SU-DHL-6 (cell line): ENCODE measurements at regions not wholly inside any gene's neighbourhood (a gene's known extent, or its start where the extent isn't known, plus 50 kb on each side); places are given as distances from the start of the nearest gene placed in this dataset.

Experiments
- H2AFZ ChIP-seq: fragments of 200-600 bp; sonication (generic); 2 replicates; pipeline ENCODE4 v1.6.1; 2014; ENCODE audit warnings: low read depth, mild to moderate bottlenecking, moderate library complexity, mixed read lengths, antibody characterized with exemption, low read length; ENCODE audit not compliant: severe bottlenecking
- H3F3A ChIP-seq: fragments of 200-600 bp; shearing (Covaris generic); 2 replicates; pipeline ENCODE4 v1.6.0; 2016; ENCODE audit warnings: antibody characterized with exemption, mild to moderate bottlenecking; ENCODE audit not compliant: insufficient read depth
- H3K27ac ChIP-seq: fragments of 200-600 bp; sonication (generic); 2 replicates; pipeline ENCODE4 v1.5.1; 2016; ENCODE audit warnings: low read depth, mild to moderate bottlenecking, low read length, moderate library complexity, mixed read lengths
- H3K27me3 ChIP-seq: fragments of 200-600 bp; sonication (generic), shearing (Covaris generic); 2 replicates; pipeline ENCODE4 v1.6.0; 2014; ENCODE audit warnings: mild to moderate bottlenecking, low read length
- H3K36me3 ChIP-seq: fragments of 200-600 bp; sonication (generic); 2 replicates; pipeline ENCODE4 v1.6.1; 2014; ENCODE audit warnings: mild to moderate bottlenecking, low read length, mixed read lengths
- H3K4me2 ChIP-seq: fragments of 300-600, 200-600 bp; shearing (Covaris generic), sonication (generic); 2 replicates; pipeline ENCODE4 v1.6.0; 2014; ENCODE audit warnings: low read length, low read depth, mild to moderate bottlenecking; ENCODE audit not compliant: poor library complexity, severe bottlenecking
- H3K4me3 ChIP-seq: fragments of 200-600 bp; sonication (generic); 2 replicates; pipeline ENCODE4 v1.5.1; 2014; ENCODE audit warnings: antibody characterized with exemption, low read length, mild to moderate bottlenecking, mixed read lengths; ENCODE audit not compliant: insufficient read depth, poor library complexity, severe bottlenecking
- H3K79me2 ChIP-seq: fragments of 200-600 bp; sonication (generic); 2 replicates; pipeline ENCODE4 v1.6.1; 2014; ENCODE audit warnings: mild to moderate bottlenecking, low read length, moderate library complexity; ENCODE audit not compliant: insufficient read depth
- H3K9ac ChIP-seq: fragments of 200-600 bp; sonication (generic); 2 replicates; pipeline ENCODE4 v1.7.0; 2014; ENCODE audit warnings: mild to moderate bottlenecking, low read length
- H3K9me2 ChIP-seq: fragments of 200-600 bp; sonication (generic); replicated peaks from 2 replicates; pipeline ENCODE4 v1.6.1; 2014; ENCODE audit warnings: low read length; ENCODE audit not compliant: insufficient read depth
- H3K9me3 ChIP-seq: fragments of 200-600 bp; sonication (generic); 2 replicates; pipeline ENCODE4 v1.6.1; 2014; ENCODE audit warnings: low read length, mixed read lengths; ENCODE audit not compliant: insufficient read depth
- H4K20me1 ChIP-seq: fragments of 200-600 bp; sonication (generic); 2 replicates; pipeline ENCODE4 v1.6.1; 2014; ENCODE audit warnings: low read depth, mild to moderate bottlenecking, antibody characterized with exemption, low read length, moderate library complexity, mixed read lengths
- EZH2phosphoT487 ChIP-seq: fragments of 200-600 bp; sonication (generic), shearing (Covaris generic); conservative IDR thresholded peaks from 2 replicates; pipeline ENCODE4 v1.6.1; 2018; ENCODE audit warnings: mild to moderate bottlenecking, antibody characterized with exemption, low read length, moderate library complexity, mixed read lengths
- TF ChIP-seq, protein P1 (sequence below): fragments of 200-600 bp; sonication (generic); IDR thresholded peaks from one replicate; pipeline ENCODE4 v1.5.1; 2017; ENCODE audit warnings: antibody characterized with exemption, mild to moderate bottlenecking, low read length, moderate library complexity; ENCODE audit not compliant: insufficient read depth, poor library complexity, severe bottlenecking

DNA sequence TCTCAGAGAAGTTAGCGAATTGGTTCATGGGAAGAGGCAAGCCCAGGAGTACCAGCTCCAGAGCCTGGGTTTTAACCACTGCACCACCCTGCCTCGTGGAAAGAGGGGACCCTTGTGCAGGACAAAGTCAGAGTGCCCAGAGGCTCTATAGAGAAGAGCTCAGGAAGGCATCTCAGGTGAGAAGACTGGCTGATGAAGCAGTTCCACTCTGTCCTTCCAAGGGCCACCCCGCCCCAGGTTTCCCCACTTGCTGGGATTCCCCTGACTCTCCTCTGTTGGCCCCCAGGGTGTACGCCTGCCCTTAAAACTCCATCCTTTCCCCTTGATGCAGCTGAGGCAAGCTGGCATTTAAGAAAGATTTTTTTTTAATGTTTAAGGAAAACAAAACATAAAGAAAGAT lies 265.8 kb downstream of the BUD13 start:
- H3K27ac ChIP-seq, result no peak overlapping the region
- TF ChIP-seq EZH2phosphoT487, result no peak
- TF ChIP-seq, protein P1, sequence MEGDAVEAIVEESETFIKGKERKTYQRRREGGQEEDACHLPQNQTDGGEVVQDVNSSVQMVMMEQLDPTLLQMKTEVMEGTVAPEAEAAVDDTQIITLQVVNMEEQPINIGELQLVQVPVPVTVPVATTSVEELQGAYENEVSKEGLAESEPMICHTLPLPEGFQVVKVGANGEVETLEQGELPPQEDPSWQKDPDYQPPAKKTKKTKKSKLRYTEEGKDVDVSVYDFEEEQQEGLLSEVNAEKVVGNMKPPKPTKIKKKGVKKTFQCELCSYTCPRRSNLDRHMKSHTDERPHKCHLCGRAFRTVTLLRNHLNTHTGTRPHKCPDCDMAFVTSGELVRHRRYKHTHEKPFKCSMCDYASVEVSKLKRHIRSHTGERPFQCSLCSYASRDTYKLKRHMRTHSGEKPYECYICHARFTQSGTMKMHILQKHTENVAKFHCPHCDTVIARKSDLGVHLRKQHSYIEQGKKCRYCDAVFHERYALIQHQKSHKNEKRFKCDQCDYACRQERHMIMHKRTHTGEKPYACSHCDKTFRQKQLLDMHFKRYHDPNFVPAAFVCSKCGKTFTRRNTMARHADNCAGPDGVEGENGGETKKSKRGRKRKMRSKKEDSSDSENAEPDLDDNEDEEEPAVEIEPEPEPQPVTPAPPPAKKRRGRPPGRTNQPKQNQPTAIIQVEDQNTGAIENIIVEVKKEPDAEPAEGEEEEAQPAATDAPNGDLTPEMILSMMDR, result no peak
- no peaks in the 10 kb centered on the region for H3K9me2 ChIP-seq
- H3K9me3 ChIP-seq, result no peaks in the 10 kb centered on the region
- no peaks in the 10 kb centered on the region for H4K20me1 ChIP-seq
- no peaks in the 10 kb centered on the region for H3F3A ChIP-seq
- no peaks in the 10 kb centered on the region for H3K36me3 ChIP-seq
- no peak overlapping the region for H3K9ac ChIP-seq
- no peak overlapping the region for H2AFZ ChIP-seq
- H3K79me2 ChIP-seq, result no peaks in the 10 kb centered on the region
- H3K4me2 ChIP-seq, result no peak overlapping the region
- no peak overlapping the region for H3K4me3 ChIP-seq
- no peaks in the 10 kb centered on the region for H3K27me3 ChIP-seq

DNA sequence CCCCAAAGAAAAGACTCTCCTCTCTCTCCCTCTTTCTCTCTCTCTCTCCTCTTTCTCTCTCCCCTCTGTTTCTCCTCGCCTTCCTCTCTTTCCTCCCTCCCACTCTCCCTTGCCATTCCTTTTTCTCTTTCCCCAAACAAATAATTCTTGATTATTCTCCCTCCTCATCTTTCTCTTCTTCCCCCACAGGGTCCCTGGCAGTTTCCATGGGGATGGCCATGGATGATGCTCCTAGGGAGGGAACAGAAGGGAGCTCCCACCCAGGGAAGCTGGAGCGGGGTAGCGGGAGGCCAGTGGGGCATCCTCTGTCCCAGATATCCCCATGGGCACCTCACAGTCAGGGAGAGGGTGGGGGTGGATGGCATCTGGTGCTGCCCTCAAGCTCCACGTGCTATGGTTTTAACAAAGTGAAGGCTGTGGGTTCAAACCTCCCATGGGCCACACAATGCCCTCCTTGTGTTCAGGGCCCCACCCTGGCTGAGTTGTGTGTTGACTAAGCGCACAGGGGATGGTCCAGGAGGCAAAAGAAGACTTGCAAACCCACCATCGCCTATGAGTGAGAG lies 266.4 kb downstream of the BUD13 start:
- no peak for TF ChIP-seq EZH2phosphoT487
- TF ChIP-seq, protein P1, result no peak

DNA sequence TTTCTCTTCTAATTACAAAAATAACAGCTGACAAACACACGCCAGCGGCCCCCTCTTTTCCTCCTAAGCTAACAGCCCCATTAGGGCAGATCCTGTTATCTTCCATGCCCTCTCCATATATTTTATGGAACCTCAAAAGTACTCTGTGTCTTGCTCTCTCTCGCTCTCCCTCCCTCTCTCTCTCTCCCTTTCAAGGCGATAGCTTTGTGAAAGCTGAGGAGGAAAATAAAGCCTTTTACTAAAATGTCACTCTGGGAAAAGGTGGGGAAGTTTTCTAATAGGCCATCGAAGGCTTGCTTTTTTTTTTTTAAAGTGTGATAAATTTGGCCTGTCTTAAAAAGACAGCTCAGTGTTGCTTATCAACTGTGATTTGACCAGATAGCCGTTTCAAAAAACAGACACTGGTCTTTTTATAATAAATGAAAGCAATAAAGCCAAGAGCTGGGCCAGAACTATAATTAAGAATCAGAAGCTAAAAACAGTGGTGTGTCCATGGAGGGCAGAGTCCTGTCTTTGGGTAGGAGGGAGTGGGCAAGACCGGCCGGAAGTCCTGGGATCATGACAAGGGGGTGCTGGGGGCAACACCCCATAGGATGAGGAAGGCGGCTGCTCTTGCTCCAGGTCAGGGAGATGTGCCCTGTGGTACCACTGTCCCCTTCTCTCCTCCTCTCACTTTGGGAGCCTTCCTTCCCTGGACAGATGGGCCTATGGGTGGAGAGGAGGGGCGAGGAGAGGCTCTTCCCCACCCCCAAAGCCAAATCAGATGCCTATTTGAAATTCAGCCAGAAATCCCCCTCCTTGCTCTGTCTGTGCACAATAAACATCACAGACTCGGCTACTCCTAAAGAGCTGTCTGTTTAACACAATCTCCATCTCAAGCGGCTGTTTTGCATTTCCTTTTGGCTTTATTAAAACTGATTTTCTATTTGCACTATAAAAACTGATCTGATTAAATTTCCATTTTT lies 267.2 kb downstream of the BUD13 start:
- Histone ChIP-seq H2AFZ (no peak overlapping the region), H3K36me3 (no peaks in the 10 kb centered on the region), H3K27ac (no peak overlapping the region), H3K9me2 (no peaks in the 10 kb centered on the region), H3K9ac (no peak overlapping the region), H3K4me3 (no peak overlapping the region), H3F3A (no peaks in the 10 kb centered on the region), H3K4me2 (no peak overlapping the region), H3K79me2 (no peaks in the 10 kb centered on the region), H3K9me3 (no peaks in the 10 kb centered on the region), H3K27me3 (no peaks in the 10 kb centered on the region), H4K20me1 (no peaks in the 10 kb centered on the region)
- TF ChIP-seq, protein P1, result no peak
- TF ChIP-seq EZH2phosphoT487, result no peak

More for the DNA sequence above, 266.4 kb downstream of the BUD13 start:
- Histone ChIP-seq H3K9me2 (no peaks in the 10 kb centered on the region), H3K27me3 (no peaks in the 10 kb centered on the region), H3F3A (no peaks in the 10 kb centered on the region), H3K9me3 (no peaks in the 10 kb centered on the region), H4K20me1 (no peaks in the 10 kb centered on the region), H3K9ac (no peak overlapping the region), H3K4me3 (no peak overlapping the region), H3K36me3 (no peaks in the 10 kb centered on the region), H3K27ac (no peak overlapping the region), H3K79me2 (no peaks in the 10 kb centered on the region), H2AFZ (no peak overlapping the region), H3K4me2 (no peak overlapping the region)
